ENCODE measurements at regions not wholly inside any gene's neighbourhood (a gene's known extent, or its start where the extent isn't known, plus 50 kb on each side); places are given as distances from the start of the nearest gene placed in this dataset.

DNA sequence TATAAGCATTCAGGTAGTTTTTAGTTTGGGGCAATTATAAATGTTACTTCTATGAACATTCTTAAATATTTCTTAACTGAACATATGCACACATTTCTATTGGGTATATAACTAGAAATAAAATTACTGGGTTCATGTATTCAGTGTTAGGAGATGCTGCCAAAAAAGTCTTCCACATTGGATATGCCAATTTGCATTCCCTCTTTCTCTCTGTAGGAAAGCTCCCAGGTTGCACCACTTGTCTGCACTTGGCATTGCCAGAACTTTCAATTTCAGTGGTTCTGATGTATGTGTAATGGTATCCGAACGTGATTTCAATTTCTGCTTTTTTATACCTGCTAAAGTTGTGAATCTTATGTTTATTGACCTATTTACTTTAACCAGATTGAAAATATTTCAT lies 972.1 kb upstream of the PRR20A start:
- TF ChIP-seq POLR2A (IDR thresholded peaks at IDR 0.05) = no peak
- TF ChIP-seq, protein P1, sequence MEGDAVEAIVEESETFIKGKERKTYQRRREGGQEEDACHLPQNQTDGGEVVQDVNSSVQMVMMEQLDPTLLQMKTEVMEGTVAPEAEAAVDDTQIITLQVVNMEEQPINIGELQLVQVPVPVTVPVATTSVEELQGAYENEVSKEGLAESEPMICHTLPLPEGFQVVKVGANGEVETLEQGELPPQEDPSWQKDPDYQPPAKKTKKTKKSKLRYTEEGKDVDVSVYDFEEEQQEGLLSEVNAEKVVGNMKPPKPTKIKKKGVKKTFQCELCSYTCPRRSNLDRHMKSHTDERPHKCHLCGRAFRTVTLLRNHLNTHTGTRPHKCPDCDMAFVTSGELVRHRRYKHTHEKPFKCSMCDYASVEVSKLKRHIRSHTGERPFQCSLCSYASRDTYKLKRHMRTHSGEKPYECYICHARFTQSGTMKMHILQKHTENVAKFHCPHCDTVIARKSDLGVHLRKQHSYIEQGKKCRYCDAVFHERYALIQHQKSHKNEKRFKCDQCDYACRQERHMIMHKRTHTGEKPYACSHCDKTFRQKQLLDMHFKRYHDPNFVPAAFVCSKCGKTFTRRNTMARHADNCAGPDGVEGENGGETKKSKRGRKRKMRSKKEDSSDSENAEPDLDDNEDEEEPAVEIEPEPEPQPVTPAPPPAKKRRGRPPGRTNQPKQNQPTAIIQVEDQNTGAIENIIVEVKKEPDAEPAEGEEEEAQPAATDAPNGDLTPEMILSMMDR (IDR thresholded peaks at IDR 0.05) = no peak
